Occipital lobe (tissue), 1 donor: ENCODE measurements at regions not wholly inside any gene's neighbourhood (a gene's known extent, or its start where the extent isn't known, plus 50 kb on each side); places are given as distances from the start of the nearest gene placed in this dataset.
A peak's percentile ranks its signal among the peaks of the same experiment; 100 is the strongest.
"Not testable (repeated sequence)": the region's sequence is repeated elsewhere in the genome, so short reads cannot be mapped to it uniquely, and the experiment has no call there.

Experiments
- DNase-seq: peaks from one replicate; lab custom pipeline; 2025; lab: John Stamatoyannopoulos, UW

DNA sequence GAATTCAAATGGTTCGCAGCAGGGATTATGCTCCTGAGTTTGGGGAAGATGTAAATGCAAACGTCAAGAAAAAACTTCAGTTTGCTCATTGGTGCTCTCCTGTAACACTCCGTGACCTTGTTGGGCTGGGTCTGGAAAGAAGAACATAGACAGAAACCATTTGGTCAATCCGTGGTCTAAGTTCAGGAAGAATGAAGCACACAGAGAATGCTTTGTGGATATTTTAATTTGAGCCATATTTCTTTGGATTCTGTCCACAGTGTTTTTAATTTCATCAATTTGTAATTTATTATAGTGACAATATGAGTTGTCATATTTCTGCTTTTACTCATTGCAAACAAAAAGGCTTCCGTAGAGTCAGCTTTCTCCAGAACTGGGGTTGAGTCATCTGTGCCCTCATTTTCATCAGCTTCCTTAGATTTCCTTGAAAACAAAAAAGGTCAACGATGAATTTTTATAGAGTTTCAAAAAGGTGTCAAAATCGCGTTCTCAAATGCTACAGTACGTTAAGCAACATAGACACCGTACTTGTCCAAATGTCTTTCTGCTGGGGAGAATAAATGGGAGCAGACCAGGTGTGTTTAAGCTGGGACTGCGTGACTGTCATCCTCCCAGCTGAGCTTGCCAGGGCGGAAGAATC is 606.4 kb downstream of the RNF144A start:
- no peak for DNase-seq

DNA sequence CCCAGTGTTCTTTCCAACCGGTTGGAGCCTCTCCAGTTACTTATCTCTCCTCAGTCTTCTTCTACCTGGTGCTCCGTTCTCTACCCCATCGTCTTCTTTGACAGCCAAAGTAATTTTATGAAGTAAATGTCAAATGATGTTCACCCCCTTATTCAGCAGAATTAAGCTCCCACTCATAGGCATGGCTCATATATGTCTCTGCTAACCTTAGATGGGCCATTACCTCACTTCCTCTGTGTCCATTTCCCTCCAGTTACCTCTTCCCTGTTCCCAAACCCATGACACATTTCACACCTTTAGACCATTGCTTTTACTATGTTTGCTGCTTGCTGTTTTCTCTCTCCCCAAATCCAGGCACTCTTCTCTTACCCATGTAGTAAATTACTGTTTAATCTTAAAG is 607.0 kb downstream of the RNF144A start:
- no peak for DNase-seq

DNA sequence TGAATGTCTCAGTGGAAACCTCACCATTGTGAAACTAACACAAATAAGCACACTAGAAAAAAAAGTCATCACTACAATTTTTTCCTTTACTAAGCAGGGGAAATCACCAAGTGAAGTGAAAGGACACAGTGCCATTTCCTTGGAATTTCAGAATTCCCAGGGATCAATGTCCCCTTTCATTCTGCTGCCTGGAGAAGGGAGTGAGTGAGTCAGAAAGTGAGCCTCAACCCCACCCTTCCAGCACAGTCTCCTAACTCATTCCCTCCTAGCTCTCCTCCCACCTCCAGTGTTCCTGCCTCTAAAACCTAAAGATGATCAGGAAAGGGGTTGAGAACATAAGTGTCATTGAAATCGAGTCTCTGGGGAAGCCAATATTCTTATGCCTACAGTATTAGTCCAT is 608.5 kb downstream of the RNF144A start:
- DNase-seq: no peak

DNA sequence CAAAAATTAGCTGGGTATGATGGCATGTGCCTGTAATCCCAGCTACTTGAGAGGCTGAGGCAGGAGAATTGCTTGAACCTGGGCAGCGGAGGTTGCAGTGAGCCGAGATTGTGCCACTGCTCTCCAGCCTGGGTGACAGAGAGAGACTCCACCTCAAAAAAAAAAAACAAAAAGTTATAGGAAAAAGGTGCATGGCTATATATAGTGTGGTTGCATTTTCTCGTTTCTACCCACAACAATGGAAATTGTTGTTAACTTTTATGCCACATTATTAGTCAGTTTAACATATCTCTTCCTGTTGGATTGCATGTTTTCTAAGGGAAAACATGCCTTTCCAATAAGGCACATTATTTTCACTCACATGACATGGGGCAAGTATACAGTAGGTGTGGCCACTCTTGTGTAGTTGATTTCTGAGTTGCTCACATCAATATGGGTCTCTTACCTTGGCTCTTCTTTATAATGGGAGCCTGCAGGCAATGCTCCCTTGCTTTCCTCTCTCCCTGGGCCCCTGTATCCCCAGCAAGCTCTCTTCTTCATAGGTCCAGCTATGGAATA is 610.0 kb downstream of the RNF144A start:
- DNase-seq: no peak

DNA sequence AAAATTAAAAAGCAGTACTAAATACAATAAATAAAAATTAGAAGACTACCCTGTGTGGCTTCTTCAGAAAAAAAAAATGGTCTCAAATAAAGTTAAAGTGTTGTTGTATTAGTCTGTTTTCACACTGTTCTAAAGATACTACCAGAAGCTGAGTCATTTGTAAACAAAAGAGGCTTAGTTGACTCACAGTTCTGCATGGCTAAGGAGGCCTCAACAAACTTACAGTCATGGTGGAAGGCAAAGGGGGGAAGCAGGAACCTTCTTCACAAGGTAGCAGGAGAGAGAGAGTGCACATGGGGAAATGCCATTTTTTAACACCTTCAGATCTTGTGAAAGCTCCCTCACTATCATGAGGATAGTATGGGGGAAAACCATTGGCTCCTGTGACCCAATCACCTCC is 612.8 kb downstream of the RNF144A start:
- DNase-seq: no peak

DNA sequence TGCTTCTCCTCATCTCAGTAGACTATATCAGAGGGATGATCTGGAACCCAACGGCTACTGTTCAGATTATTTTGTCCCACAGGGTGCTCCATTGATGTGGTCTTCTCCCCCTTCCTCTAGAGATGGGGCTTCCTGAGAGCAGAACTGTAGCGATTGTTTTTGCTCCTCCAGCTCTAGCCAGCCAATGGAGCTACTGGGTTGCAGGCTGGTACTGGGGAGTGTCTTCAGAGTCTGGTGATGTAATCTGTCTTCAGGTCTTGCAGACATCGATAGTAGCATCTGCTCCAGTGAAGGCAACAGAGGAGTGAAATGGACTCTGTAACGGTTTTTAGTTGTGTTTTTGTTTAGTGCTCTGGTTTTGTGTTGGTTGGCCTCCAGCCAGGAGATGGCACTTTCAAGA is 621.9 kb downstream of the RNF144A start:
- no peak for DNase-seq

DNA sequence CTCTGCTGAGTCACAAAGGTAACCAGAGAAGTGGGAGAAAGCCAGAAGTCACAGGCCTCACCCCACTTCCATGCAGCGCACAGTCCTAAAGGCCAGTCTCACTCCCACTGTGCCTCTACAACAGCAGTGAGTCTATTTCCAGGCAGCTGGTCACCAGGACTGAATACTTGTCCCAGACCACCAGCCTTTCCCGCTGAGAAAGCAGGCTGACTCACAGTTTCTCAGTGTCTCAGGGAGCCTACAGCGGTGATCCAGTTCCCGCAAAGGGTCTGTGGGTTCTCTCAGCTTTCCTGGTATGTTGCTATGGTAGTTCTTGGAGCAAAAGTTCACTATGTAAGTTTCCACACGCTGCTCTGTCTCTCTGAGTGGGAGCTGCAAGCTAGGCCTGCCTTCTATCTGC is 622.5 kb downstream of the RNF144A start:
- no peak for DNase-seq

DNA sequence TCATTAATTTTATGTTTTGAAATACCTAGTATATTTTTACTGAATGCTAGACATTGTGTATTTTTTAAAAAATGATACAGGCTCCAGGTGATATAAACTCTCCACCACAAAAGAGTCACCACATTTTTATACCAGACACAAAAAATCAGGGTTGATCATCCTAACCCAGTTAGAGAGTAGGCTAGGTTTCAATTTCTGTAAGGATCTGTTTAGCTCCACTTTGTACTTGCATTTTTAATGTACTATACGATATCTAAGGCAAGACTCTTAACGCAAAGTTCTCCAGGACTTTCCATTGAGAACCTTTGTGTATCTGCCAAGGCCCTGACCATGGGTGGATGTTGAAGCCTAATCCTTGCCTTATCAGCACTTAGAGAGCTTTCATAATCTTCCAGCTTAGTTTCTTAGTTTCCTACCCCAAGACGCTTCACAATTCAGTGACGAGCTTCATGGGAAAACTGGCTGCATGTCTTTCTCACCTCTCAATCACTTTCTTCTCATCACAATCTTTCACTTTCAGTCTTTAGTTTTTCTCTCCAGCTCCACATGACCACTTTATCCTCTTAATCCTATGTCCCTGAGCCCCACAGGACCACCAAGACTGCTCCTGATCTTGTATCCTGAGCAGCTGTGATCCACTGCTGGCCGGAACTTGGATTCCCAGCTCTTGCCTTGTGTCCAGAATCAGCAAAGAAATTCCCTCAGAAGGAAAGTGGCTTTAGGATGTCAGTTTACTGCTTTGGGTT is 635.8 kb downstream of the RNF144A start:
- DNase-seq: no peak

DNA sequence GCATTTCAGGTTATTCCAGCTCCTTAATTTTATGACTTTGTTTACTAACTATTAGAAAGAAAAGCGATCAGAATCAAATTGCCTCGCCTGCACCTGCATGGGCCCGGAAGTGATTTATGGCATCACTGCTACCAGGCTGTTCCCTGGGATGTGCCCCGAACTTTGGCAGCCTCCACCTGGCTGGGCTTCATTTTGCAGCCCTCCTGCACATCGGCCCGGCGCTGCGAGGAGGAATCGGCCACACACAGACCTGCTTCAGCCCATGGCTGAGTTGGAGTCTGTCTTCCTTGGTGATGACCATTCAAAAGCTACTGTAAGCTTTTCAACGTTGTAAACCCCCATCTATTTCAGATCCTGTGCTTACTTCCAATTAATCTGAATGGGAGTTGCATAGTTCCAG is 638.0 kb downstream of the RNF144A start:
- DNase-seq: no peak

DNA sequence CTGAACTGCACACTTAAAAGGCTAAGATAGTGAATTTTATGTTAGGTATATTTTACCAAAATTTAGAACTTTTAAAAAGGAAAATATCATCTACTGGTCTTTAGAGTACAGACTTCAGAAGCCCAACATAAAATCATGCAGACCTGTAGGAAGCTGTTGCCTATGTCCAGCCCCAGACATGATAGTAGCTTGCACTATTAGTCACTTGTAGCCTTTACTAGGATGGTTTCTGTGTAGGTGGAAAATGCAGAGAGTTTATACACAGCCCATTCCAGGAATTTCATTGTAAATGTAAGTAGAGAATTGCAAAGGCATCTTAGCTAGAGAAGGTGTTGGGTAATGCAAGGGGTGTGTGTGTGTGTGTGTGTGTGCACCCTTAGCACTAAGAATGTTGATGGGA is 640.2 kb downstream of the RNF144A start:
- DNase-seq: no peak

DNA sequence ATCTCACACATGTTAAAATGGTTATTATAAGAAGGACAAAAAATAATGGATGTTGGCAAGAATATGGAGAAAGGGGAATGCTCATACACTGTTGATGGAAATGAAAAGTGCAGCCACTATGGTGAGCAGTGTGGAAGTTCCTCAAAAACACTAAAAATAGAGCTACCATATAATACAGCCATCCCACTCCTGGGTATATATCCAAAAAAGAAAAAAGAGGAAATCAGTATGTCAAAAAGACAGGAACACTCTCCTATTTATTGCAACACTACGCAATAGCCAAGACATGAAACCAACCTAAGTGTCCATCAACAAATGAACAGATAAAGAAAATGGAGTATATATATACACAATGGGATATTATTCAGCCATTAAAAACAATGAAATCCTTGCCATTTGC is 642.6 kb downstream of the RNF144A start:
- DNase-seq: no peak

DNA sequence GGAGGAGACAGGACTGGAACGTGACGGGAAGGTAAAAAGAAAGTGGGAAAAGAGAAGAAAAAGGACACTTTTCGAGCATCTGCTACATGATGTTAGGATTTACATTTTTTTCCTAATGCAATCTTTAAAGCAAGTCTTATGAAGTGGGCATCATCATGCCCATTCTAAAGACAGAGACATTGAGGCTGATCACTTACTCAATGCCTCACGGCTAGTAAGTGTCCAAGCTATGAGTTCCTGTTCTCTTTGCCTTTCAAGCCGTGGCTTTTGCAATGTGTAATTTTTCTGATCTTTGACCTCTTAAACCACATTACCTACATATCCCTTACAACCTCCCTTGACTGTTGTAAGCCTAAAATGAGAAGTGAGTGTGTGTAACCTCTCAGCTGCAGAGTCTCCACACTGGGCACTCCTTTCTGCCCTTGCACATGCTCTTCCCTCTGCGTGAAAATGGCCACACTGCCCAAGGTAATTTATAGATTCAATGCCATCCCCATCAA is 649.2 kb downstream of the RNF144A start:
- no peak for DNase-seq

DNA sequence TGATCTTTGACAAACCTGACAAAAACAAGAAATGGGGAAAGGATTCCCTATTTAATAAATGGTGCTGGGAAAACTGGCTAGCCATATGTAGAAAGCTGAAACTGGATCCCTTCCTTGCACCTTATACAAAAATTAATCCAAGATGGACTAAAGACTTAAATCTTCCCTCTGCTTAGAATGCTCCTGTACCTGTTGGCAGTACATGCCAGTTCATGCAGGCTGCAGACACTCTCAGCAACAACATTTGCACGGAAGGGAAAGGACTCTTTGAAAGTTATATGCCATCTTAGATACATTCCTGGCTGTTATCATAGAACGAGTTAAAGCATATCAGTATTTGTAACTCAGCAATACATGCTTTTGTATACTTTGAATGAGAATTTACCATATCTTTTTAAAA is 649.9 kb downstream of the RNF144A start:
- DNase-seq: not testable (repeated sequence)

DNA sequence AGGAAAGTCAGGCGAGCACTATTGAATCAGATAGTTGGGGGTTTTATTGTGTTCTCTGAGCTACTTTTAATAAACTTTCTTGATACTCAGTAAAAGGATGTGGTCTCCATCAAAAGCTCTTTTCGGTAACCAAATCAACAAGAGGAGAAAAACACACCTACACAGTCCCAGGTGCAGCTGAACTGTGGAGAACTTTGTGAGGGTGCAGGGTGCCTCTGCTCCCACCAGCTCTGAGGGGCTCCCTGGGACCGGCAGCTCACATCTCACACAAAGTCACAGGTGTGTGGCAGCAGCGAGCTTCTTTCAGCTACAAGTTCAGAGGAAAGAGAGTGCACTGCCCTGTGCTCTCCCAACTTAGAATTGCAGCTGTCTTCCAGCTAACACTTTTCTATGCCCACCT is 650.4 kb downstream of the RNF144A start:
- DNase-seq: no peak

DNA sequence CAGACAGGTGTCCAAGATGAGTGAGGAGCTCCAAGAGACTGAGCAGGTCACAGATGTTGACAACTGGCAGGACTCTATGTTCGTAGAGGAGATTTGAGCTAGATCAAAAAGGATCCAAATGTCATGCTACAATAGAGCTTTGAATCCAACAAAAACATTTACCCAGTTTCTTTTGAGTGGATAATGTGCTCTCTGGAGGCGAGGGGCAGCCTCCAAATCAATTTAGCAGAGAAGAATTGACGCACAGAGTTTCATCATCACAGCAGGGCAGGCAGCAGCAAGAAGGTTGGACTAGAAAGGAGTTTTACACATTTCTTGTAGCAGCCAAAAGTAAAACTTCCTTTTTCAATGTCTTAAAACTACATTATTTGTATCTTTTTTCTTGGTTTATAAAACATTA is 653.0 kb downstream of the RNF144A start:
- no peak for DNase-seq

DNA sequence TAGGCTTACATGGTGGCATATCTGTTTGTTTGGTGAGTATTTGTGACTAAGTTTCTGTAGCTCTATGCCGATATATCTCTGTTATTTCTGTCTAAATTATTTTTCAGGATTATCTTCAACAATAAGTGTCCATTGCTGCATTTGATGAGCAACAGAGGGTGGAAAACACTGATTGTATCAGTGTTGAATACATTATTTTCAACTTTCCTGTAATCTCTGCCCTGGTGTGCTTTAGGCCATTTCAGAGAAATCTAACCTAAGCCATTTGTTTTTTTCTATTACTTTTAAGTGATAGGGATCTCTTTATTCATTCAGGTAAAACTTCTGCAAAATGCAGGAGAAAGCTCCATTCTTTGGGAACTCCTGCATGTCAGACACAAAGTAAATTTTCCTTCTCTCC is 654.5 kb downstream of the RNF144A start:
- DNase-seq: no peak

DNA sequence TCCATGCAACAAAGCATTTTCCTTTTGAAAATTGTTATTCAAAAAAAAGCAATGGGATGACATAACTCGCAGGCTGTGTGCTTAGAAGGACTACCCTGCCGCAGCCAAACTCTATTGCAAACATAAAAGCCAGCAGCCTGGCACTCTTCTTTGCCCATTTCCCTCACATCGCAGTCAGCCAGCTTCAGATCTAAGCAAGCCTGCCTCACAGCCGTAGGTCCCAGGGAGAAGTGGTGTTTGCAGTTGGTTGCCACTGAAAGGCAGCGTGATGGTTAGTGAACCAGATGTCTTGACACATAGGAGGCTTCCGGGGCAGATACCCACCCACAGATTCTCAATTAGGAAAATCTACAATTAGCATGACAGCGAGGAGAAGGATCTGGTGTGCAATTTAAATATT is 655.2 kb downstream of the RNF144A start:
- DNase-seq: peak; percentile 4

DNA sequence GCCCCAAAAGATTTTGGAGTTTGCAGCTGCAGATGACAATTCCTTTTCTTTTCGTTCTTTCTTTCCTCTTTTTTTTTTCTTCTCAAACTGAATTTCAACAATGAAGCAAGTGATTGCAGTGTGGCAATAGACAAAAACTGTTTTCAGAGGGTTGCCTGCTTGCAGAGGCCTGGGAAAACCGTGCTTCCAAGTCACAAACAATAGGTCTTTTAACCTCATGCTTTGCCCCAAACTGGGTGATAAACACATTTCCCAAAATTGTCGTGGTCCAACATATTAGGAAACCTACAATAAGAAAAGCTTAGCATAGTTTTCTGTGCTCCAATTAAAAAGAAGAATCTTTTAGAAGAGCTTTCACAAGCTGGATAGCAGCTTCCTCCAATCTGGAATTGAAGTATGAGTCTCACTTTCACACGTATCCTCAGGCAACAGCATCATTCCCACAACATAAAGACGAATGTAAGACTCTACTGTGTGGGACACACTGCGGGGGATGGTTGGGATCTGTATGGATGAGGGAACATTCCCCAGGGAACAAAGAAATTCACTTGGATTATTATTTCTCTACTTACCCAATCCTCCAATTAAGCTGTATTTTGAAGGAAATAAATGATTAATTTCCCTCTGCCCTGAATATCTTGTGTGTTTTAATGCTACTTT is 656.1 kb downstream of the RNF144A start:
- no peak for DNase-seq

DNA sequence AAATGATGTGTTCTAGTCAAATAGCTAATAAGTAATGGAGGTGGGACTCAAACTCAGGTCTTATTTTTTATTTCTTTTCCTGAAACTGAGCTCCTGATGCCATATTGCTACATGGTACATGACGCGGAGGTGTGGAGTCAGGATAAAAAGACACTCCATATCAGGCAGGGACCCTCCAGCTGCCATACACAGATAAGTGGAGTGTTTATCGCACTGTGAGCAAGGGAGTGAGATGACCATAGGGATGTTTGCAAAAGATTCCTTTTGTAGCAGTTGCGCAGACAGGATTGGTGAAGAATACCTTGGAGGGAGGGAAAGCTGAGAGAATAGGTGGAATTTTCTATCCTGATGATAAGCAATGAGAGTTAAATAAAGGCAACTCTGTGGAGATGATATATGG is 657.2 kb downstream of the RNF144A start:
- DNase-seq: no peak

DNA sequence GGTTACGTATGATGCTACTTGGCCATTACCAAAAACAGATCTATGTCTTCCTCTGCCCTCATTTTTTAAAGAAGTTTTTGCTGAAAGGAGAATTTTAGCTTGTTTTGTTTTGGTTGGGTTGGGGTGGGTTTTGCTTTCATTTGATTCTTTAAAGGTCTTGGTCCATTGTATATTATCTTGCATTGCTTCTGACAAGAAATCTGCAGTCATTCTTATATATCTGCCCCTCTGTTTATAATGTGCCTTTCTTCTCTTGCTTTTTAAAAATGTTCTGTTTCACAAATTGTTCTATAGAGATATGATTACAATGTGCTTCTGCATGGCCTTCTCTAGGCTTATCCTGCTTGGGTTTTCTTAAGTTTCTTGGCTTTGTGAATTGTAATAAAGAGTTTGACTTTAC is 660.6 kb downstream of the RNF144A start:
- DNase-seq: no peak

DNA sequence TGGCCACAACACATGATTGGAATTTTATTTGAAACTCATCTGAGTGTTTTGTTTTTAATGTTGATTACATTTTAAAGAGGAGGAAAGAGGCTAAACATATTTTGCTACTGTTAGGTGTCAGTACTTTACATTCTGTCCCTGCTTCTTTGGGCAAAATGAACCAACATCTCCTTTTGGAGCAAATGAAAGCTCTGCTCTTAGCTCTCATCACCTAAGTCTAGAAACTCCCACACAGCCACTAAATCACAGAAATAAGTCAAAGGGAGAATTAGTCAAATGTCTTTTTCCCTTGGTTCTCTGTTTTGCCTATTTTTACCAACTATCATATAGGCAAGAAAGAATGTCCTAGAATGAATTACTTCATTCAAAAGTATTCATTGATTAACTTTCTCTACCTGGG is 666.8 kb downstream of the RNF144A start:
- DNase-seq: no peak

DNA sequence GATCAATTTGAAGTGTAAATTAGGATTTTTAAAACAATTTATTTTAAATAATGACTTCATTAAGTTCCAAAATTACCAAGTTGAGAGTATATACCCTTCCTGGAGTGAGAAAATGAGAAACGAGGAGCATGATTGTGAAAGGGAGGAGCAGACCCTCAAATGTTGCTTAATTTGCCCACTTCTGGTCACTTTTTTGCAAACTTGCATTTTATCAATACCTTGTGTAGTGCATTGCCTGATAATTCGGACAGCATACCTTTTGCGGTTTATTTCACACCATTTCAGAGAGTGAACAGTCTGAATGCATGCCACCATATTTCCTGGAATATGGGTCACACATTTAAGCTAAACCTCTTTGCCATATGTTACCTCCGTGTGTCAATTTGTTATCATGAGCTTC is 669.7 kb downstream of the RNF144A start:
- no peak for DNase-seq

DNA sequence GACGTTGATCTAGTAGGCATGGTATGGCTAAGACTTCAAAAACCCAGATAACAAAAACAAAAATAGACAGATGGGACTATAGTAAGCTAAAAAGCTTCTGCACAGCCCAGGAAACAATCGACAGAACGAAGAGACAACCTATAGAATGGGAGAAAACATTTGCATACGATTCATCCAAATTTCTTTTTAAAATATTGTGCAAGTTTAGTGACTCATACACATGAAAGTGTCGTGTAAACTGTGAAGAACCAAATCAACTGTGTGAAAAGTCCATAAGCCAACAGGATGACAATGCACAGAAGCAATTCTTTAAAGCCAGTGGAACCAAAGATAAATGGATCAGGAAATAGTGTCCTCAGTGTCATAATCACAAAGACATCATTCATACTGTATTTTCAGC is 671.1 kb downstream of the RNF144A start:
- no peak for DNase-seq
